Mesenchymal stem cell (in vitro differentiated cells and primary cell): ENCODE measurements at regions not wholly inside any gene's neighbourhood (a gene's known extent, or its start where the extent isn't known, plus 50 kb on each side); places are given as distances from the start of the nearest gene placed in this dataset.

Source experiments
- DNase-seq: peaks from one replicate; pipeline ENCODE4 v3.0.0-alpha.2; 2013
- H2AFZ ChIP-seq: one replicate; pipeline ENCODE4 v1.6.1; 2013; ENCODE audit warnings: low read depth, mild to moderate bottlenecking, control low read depth, inconsistent platforms, low read length, moderate library complexity
- H2AK5ac ChIP-seq: 2 replicates; pipeline ENCODE4 v1.6.1; 2013; ENCODE audit warnings: low read length, moderate library complexity, mild to moderate bottlenecking, inconsistent platforms; ENCODE audit not compliant: severe bottlenecking
- H2BK120ac ChIP-seq: one replicate; pipeline ENCODE4 v1.6.1; 2013; ENCODE audit warnings: low read depth, mild to moderate bottlenecking, inconsistent platforms, low read length, moderate library complexity
- H2BK12ac ChIP-seq, 2 experiments: one replicate each; pipeline ENCODE4 v1.6.1; 2013; ENCODE audit warnings: inconsistent platforms in 2 of 2, low read length in 2 of 2, mild to moderate bottlenecking in 2 of 2, moderate library complexity in 2 of 2, control low read depth in 1 of 2
- H2BK15ac ChIP-seq: one replicate; pipeline ENCODE4 v1.6.1; 2013; ENCODE audit warnings: mild to moderate bottlenecking, low read depth, inconsistent platforms; ENCODE audit not compliant: poor library complexity, severe bottlenecking
- H2BK5ac ChIP-seq: 2 replicates; pipeline ENCODE4 v1.6.1; 2013; ENCODE audit warnings: low read depth, mild to moderate bottlenecking, low read length, control low read depth, inconsistent platforms; ENCODE audit not compliant: poor library complexity, severe bottlenecking
- H3K14ac ChIP-seq, 2 experiments: one replicate each; pipeline ENCODE4 v1.6.1; 2013; ENCODE audit warnings: inconsistent platforms in 2 of 2, low read length in 2 of 2, control low read depth in 1 of 2, mild to moderate bottlenecking in 1 of 2, moderate library complexity in 1 of 2
- H3K18ac ChIP-seq, 2 experiments: one replicate each; pipeline ENCODE4 v1.6.1; 2013; ENCODE audit warnings: inconsistent platforms in 2 of 2, low read length in 2 of 2, control low read depth in 1 of 2, low read depth in 1 of 2, mild to moderate bottlenecking in 1 of 2
- H3K23ac ChIP-seq, 2 experiments: one replicate each; pipeline ENCODE4 v1.6.1; 2013; ENCODE audit warnings: inconsistent platforms in 2 of 2, low read length in 2 of 2, mild to moderate bottlenecking in 2 of 2, moderate library complexity in 2 of 2, control low read depth in 1 of 2
- H3K27ac ChIP-seq: 2 replicates; pipeline ENCODE4 v1.5.1; 2013; ENCODE audit warnings: mild to moderate bottlenecking, moderate library complexity, low read length, control low read depth, inconsistent platforms; ENCODE audit not compliant: poor library complexity, severe bottlenecking
- H3K27me3 ChIP-seq, 2 experiments: 2 replicates each; pipeline versions ENCODE4 v1.6.1 to v1.7.0; 2013; ENCODE audit warnings: low read length in 2 of 2, mild to moderate bottlenecking in 2 of 2, moderate library complexity in 2 of 2, control low read depth in 1 of 2, inconsistent platforms in 1 of 2; ENCODE audit not compliant: control insufficient read depth in 1 of 2, insufficient read depth in 1 of 2
- H3K36me3 ChIP-seq, 2 experiments: 2 replicates each; pipeline versions ENCODE4 v1.6.1 to v1.7.0; 2013; ENCODE audit warnings: low read length in 2 of 2, control low read depth in 1 of 2, inconsistent platforms in 1 of 2, low read depth in 1 of 2, mild to moderate bottlenecking in 1 of 2; ENCODE audit not compliant: insufficient read depth in 2 of 2, control insufficient read depth in 1 of 2
- H3K4ac ChIP-seq, 2 experiments: one replicate each; pipeline ENCODE4 v1.6.1; 2013; ENCODE audit warnings: inconsistent platforms in 2 of 2, low read length in 2 of 2, mild to moderate bottlenecking in 2 of 2, moderate library complexity in 2 of 2, control low read depth in 1 of 2, low read depth in 1 of 2
- H3K4me1 ChIP-seq: 2 replicates; pipeline ENCODE4 v1.6.1; 2013; ENCODE audit warnings: low read depth, low read length, control low read depth; ENCODE audit not compliant: control insufficient read depth, insufficient read depth
- H3K4me2 ChIP-seq: 2 replicates; pipeline ENCODE4 v1.6.1; 2013; ENCODE audit warnings: low read length, mild to moderate bottlenecking, inconsistent platforms; ENCODE audit not compliant: poor library complexity, severe bottlenecking
- H3K4me3 ChIP-seq, 2 experiments: 2 replicates each; pipeline versions ENCODE4 v1.5.1 to v1.7.0; 2013; ENCODE audit warnings: low read length in 2 of 2, mild to moderate bottlenecking in 2 of 2, control low read depth in 1 of 2, low read depth in 1 of 2; ENCODE audit not compliant: insufficient read depth in 1 of 2
- H3K79me1 ChIP-seq: replicated peaks from 2 replicates; pipeline ENCODE4 v1.6.1; 2013; ENCODE audit warnings: mild to moderate bottlenecking, control low read depth, low read length, inconsistent platforms; ENCODE audit not compliant: poor library complexity, severe bottlenecking
- H3K9ac ChIP-seq: 2 replicates; pipeline ENCODE4 v1.7.0; 2013; ENCODE audit warnings: mild to moderate bottlenecking, low read length, moderate library complexity
- H3K9me3 ChIP-seq: 2 replicates; pipeline ENCODE4 v1.7.0; 2013; ENCODE audit warnings: mild to moderate bottlenecking, low read length; ENCODE audit not compliant: control insufficient read depth
- H4K8ac ChIP-seq: one replicate; pipeline ENCODE4 v1.6.1; 2013; ENCODE audit warnings: inconsistent platforms, mild to moderate bottlenecking, low read length, moderate library complexity
- H4K91ac ChIP-seq: one replicate; pipeline ENCODE4 v1.6.1; 2013; ENCODE audit warnings: mild to moderate bottlenecking, low read length, inconsistent platforms
- WGBS: methylation state at CpG from one replicate; pipeline ENCODE4 v1.1.7; 2013; ENCODE audit warnings: mixed read lengths; 5-methylcytosine and 5-hydroxymethylcytosine counted together

DNA sequence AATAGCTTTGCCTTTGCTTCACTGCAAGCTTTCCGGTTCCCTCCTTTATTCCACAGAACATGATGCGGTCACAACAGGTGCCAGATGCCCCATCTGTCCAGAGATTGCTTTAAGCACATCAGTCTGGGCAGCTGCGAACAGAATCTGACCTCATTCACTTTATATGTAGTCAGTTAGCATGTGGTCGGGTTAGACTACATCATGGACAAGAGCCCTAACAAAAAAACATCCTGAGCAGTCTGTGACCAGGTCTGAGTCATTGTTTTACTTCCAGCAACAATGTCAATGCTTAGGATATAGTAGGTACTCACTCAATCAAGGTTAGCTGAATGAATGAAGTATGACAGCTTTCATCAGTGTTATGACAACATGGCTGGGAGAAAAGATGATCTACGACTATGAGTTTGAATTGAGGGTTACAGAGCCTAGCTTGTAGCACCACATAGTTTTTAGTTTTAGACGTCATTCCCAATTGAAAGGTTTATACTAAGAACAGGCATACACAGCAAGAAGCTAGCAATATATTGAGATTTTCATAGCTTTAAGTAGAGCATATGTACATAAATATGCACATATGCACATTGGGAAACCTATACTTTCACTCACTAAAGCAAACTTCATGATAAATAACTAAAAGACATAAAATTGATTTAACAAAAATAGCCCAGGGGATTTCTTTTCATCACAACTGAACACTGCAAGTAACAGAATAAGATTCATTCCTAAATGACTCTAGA lies 64.2 kb upstream of the TMCC3 start:
- Histone ChIP-seq H3K9ac (no peak overlapping the region), H3K4me1 (peaks cover 8% of the 10 kb centered on the region), H3K27me3 (no peaks in the 10 kb centered on the region), H3K4me3 (no peak overlapping the region), H3K79me1 (no peaks in the 10 kb centered on the region), H2BK12ac (no peak overlapping the region), H2BK15ac (no peak overlapping the region), H3K36me3 (no peaks in the 10 kb centered on the region), H3K4me2 (no peak overlapping the region), H2AFZ (no peak overlapping the region), H4K8ac (no peak overlapping the region), H2AK5ac (no peak overlapping the region), H2BK120ac (no peak overlapping the region), H3K9me3 (no peaks in the 10 kb centered on the region), H3K27ac (no peak overlapping the region), H3K4ac (no peak overlapping the region), H4K91ac (no peak overlapping the region), H3K23ac (no peak overlapping the region), H3K14ac (no peak overlapping the region), H2BK5ac (no peak overlapping the region), H3K18ac (no peak overlapping the region)
- DNase-seq: peak; percentile 50
- WGBS: 52% methylated on average over 5 of the region's 6 CpGs

DNA sequence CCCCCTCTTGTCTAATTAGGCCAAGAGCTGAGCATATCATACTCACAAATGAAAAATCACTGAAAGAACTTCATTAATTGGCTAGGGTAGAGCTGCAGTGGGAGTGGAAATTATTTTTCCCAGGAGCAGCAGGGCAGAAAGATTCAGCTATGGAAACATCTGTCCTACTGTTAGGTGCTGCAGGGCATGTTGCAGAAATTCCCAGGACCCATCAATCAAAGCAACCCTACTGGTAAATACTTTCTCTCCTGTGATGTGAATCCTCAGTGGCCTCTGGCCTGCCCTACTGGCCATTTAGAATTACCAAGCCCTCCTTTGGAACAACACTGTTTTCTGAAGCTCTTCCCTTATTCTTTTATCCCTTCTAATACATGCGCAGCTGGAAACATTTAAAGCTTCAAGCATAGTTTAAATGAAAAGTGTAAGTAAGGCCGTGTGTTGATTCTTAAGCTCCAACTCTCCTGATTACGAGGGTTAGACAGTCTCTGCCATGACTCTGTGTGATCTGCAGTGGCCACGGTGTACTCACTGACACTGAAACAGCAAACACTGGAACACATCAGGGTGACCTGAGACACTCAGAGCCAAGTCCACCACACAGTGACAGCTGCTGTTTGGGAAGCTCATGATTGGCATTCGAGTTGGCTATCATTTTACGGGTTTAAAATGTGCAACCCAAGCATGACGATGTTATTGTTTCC lies 62.6 kb upstream of the TMCC3 start:
- Histone ChIP-seq H4K91ac (no peak overlapping the region), H2BK120ac (no peak overlapping the region), H3K4ac (no peak overlapping the region), H2BK12ac (peak overlapping the region in 1 of 2 experiments; percentile 8), H3K9me3 (no peaks in the 10 kb centered on the region), H3K4me3 (no peak overlapping the region), H3K4me1 (peaks cover 8% of the 10 kb centered on the region), H3K14ac (no peak overlapping the region), H2BK15ac (no peak overlapping the region), H3K27ac (no peak overlapping the region), H3K4me2 (no peak overlapping the region), H2BK5ac (no peak overlapping the region), H3K9ac (no peak overlapping the region), H4K8ac (no peak overlapping the region), H2AK5ac (no peak overlapping the region), H2AFZ (no peak overlapping the region), H3K27me3 (no peaks in the 10 kb centered on the region), H3K23ac (no peak overlapping the region), H3K18ac (no peak overlapping the region), H3K79me1 (no peaks in the 10 kb centered on the region), H3K36me3 (no peaks in the 10 kb centered on the region)
- WGBS: 91% methylated on average over 7 of the region's 7 CpGs
- DNase-seq: no peak

DNA sequence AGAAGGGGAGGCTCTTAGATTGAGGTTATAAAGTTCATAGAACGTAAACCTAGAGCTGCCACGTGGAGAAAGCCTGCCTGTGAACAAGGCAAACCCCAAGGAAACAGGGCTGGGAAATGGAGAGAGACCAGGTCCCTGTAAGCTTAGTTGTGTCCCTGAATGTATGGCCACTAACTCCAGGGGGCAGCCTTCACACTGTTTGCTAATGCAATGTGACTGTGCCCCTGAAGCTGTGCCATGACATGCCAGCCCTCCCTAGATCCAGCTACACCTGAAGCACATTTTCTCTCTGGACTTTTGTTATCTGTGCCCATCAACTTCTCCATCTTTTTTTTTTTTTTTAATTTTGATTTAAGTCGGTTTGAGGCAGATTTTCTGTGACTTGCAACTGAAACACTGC lies 60.6 kb upstream of the TMCC3 start:
- H3K79me1 ChIP-seq: no peaks in the 10 kb centered on the region
- H2AFZ ChIP-seq: no peak overlapping the region
- no peak overlapping the region for H2BK5ac ChIP-seq
- H3K4me1 ChIP-seq: peaks cover 3% of the 10 kb centered on the region
- no peak overlapping the region for H3K4me2 ChIP-seq
- H2BK120ac ChIP-seq: no peak overlapping the region
- no peak overlapping the region for H3K27ac ChIP-seq
- H4K8ac ChIP-seq: no peak overlapping the region
- no peak overlapping the region for H3K14ac ChIP-seq
- H3K4me3 ChIP-seq: no peak overlapping the region
- H3K9me3 ChIP-seq: no peaks in the 10 kb centered on the region
- no peaks in the 10 kb centered on the region for H3K27me3 ChIP-seq
- no peak overlapping the region for H4K91ac ChIP-seq
- 74% methylated on average over 2 of the region's 3 CpGs for WGBS
- no peak overlapping the region for H2BK12ac ChIP-seq
- H3K36me3 ChIP-seq: no peaks in the 10 kb centered on the region
- no peak overlapping the region for H3K9ac ChIP-seq
- H3K4ac ChIP-seq: no peak overlapping the region
- no peak for DNase-seq
- no peak overlapping the region for H3K23ac ChIP-seq
- H3K18ac ChIP-seq: no peak overlapping the region
- H2BK15ac ChIP-seq: no peak overlapping the region
- H2AK5ac ChIP-seq: no peak overlapping the region

DNA sequence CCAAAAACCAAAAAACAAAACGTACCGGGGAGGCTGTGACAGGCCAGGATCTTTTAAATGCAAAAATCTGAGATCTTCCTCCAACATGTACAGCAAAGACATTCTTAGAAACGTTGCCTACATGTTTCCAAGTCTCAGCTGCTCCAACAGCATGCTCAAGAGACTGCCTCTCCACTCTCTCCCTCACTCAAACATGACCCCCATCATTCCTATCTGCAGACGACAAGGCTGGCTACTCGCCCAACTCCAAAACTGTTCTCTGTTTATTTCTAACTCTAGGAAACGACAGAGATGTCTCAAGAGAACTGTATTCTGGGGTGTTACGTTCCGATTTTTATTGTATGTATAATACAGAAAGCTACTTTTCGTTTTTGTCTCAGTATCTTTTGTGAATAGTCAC lies 57.5 kb upstream of the TMCC3 start:
- 72% methylated on average over 8 of the region's 9 CpGs for WGBS
- no peaks in the 10 kb centered on the region for H3K27me3 ChIP-seq

More for the DNA sequence above, 57.5 kb upstream of the TMCC3 start:
- Histone ChIP-seq H3K4me2 (no peak overlapping the region), H3K27ac (no peak overlapping the region), H4K8ac (no peak overlapping the region), H4K91ac (no peak overlapping the region), H3K4me1 (no peaks in the 10 kb centered on the region), H3K36me3 (no peaks in the 10 kb centered on the region), H2BK5ac (no peak overlapping the region), H2BK120ac (no peak overlapping the region), H3K9me3 (no peaks in the 10 kb centered on the region), H3K4ac (no peak overlapping the region), H3K79me1 (no peaks in the 10 kb centered on the region), H3K23ac (no peak overlapping the region), H2AK5ac (no peak overlapping the region), H3K18ac (no peak overlapping the region), H2AFZ (no peak overlapping the region), H3K9ac (peak overlapping the region; percentile 53), H3K4me3 (no peak overlapping the region), H2BK12ac (no peak overlapping the region), H3K14ac (no peak overlapping the region), H2BK15ac (no peak overlapping the region)
- peak; percentile 71 for DNase-seq
